ENCODE measurements at regions not wholly inside any gene's neighbourhood (a gene's known extent, or its start where the extent isn't known, plus 50 kb on each side); places are given as distances from the start of the nearest gene placed in this dataset.

DNA sequence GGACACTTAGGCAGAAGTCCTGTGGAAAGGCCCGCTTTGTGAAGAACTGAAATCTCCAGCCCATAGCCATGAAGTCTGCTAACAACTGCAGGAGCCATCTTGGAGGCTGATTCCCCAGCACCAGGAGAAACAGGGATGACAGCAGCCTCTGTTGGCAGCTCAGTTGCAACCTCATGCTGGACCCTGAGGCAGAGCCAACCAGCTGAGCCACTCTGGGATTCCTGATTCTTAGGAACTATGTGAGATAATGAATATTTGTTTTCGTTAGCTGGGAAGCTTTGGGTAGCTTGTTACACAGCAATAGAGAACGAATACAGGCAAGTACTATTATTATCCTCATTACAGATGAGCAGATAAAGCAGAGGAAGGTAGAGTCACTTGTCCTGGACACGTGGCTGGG lies 210.5 kb upstream of the ANKH start:
- no peak for DNase-seq (ENCODE audit: low spot score)
- TF ChIP-seq EZH2phosphoT487 (IDR thresholded peaks at IDR 0.05; ENCODE audit: low read depth, severe bottlenecking, unreplicated experiment) (no peak), EZH2 (IDR thresholded peaks at IDR 0.05; ENCODE audit: borderline replicate concordance) (no peak)
- TF ChIP-seq, protein P1, sequence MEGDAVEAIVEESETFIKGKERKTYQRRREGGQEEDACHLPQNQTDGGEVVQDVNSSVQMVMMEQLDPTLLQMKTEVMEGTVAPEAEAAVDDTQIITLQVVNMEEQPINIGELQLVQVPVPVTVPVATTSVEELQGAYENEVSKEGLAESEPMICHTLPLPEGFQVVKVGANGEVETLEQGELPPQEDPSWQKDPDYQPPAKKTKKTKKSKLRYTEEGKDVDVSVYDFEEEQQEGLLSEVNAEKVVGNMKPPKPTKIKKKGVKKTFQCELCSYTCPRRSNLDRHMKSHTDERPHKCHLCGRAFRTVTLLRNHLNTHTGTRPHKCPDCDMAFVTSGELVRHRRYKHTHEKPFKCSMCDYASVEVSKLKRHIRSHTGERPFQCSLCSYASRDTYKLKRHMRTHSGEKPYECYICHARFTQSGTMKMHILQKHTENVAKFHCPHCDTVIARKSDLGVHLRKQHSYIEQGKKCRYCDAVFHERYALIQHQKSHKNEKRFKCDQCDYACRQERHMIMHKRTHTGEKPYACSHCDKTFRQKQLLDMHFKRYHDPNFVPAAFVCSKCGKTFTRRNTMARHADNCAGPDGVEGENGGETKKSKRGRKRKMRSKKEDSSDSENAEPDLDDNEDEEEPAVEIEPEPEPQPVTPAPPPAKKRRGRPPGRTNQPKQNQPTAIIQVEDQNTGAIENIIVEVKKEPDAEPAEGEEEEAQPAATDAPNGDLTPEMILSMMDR (IDR thresholded peaks at IDR 0.05; ENCODE audit: poor library complexity), result no peak
- 66% methylated on average over 4 of the region's 4 CpGs for WGBS (ENCODE audit: low lambda C conversion rate, missing lambda C conversion rate)
- Histone ChIP-seq H3K9me3 (ENCODE audit: low read depth) (no peaks in the 10 kb centered on the region), H3K4me2 (no peak overlapping the region), H4K20me1 (ENCODE audit: insufficient read depth, poor library complexity, severe bottlenecking) (no peaks in the 10 kb centered on the region), H3K9me2 (replicated peaks; ENCODE audit: insufficient read depth) (no peaks in the 10 kb centered on the region), H3K79me2 (no peaks in the 10 kb centered on the region), H3K27me3 (no peaks in the 10 kb centered on the region), H3K27ac (no peak overlapping the region), H3K4me1 (ENCODE audit: insufficient read depth) (no peaks in the 10 kb centered on the region), H3K4me3 (no peak overlapping the region), H2AFZ (no peak overlapping the region), H3K36me3 (replicated peaks; ENCODE audit: insufficient read depth, low read depth) (no peaks in the 10 kb centered on the region)

DNA sequence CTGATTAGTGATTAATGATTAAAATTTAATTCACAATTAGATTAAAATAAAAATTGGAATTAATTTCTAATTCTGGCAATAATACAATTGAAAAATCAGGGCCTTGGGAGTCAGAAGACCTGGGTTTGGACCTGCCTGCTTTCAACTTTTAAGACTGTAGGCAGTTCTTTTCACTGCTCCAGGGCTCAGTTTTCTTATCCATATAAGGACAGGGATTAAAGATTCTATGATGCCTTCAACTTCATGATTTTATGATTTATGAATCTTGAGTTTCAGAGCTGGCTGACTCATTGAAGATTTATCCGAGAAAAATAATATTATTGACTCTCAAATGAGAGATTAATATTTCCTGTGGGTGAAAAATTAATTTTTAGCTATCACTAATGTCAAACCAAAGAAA lies 208.6 kb upstream of the ANKH start:
- H2AFZ ChIP-seq, result no peak overlapping the region
- no peak overlapping the region for H3K4me3 ChIP-seq
- H3K4me1 ChIP-seq (ENCODE audit: insufficient read depth), result no peaks in the 10 kb centered on the region
- no peaks in the 10 kb centered on the region for H4K20me1 ChIP-seq (ENCODE audit: insufficient read depth, poor library complexity, severe bottlenecking)
- WGBS (ENCODE audit: low lambda C conversion rate, missing lambda C conversion rate), result 73% methylated on average over 1 of the region's 1 CpG
- no peak overlapping the region for H3K27ac ChIP-seq
- TF ChIP-seq EZH2phosphoT487 (IDR thresholded peaks at IDR 0.05; ENCODE audit: low read depth, severe bottlenecking, unreplicated experiment) (no peak), EZH2 (IDR thresholded peaks at IDR 0.05; ENCODE audit: borderline replicate concordance) (no peak)
- TF ChIP-seq, protein P1 (IDR thresholded peaks at IDR 0.05; ENCODE audit: poor library complexity), result no peak
- H3K79me2 ChIP-seq, result no peaks in the 10 kb centered on the region
- no peak for DNase-seq (ENCODE audit: low spot score)
- H3K36me3 ChIP-seq (replicated peaks; ENCODE audit: insufficient read depth, low read depth), result no peaks in the 10 kb centered on the region
- H3K9me2 ChIP-seq (replicated peaks; ENCODE audit: insufficient read depth), result no peaks in the 10 kb centered on the region
- H3K4me2 ChIP-seq, result no peak overlapping the region
- H3K9me3 ChIP-seq (ENCODE audit: low read depth), result no peaks in the 10 kb centered on the region
- no peaks in the 10 kb centered on the region for H3K27me3 ChIP-seq

DNA sequence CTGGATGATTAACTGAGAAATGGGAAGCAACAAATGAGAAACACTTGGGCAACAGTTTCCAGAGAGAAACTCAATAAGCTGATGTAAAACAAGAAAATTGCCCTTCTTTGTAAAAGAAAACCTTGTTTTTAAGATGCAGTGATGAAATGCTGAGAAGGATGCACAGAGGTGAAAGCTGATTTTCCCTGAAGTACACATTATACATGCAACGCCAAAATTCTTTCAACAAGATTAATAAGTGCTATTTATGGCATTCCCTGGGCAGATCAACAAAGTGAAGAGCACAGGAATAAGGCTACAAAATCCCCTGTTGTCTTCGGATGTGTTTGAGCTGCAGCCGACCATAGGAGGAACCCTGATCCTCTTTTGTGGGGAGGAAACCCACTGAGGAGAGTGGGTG lies 208.0 kb upstream of the ANKH start:
- Histone ChIP-seq H3K9me3 (ENCODE audit: low read depth) (no peaks in the 10 kb centered on the region), H3K9me2 (replicated peaks; ENCODE audit: insufficient read depth) (no peaks in the 10 kb centered on the region), H3K79me2 (no peaks in the 10 kb centered on the region), H3K36me3 (replicated peaks; ENCODE audit: insufficient read depth, low read depth) (no peaks in the 10 kb centered on the region), H4K20me1 (ENCODE audit: insufficient read depth, poor library complexity, severe bottlenecking) (no peaks in the 10 kb centered on the region), H3K4me1 (ENCODE audit: insufficient read depth) (no peaks in the 10 kb centered on the region), H3K4me3 (no peak overlapping the region), H3K27me3 (no peaks in the 10 kb centered on the region), H3K27ac (no peak overlapping the region), H2AFZ (no peak overlapping the region), H3K4me2 (no peak overlapping the region)
- DNase-seq (ENCODE audit: low spot score), result no peak
- TF ChIP-seq, protein P1 (IDR thresholded peaks at IDR 0.05; ENCODE audit: poor library complexity), result no peak
- TF ChIP-seq EZH2phosphoT487 (IDR thresholded peaks at IDR 0.05; ENCODE audit: low read depth, severe bottlenecking, unreplicated experiment) (no peak), EZH2 (IDR thresholded peaks at IDR 0.05; ENCODE audit: borderline replicate concordance) (no peak)
- 91% methylated on average over 3 of the region's 3 CpGs for WGBS (ENCODE audit: low lambda C conversion rate, missing lambda C conversion rate)

DNA sequence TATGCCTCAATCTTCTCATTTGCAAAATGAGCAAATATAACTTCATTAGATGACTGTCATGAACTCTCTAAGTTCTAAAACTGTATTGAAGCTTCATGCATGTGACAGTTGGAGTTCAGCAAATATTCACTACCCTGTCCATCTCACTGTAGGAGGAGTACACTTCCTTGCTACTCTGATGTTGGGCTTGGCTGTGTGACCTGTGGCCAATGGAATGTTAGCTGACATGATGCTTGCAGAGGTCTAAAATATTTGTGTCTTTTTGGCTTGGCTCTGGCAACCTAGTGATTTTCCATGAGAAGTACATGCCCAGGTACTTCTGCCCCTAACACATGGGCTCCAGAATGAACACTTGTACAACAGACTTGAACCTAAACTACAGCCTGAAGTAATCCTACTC lies 203.1 kb upstream of the ANKH start:
- Histone ChIP-seq H2AFZ (no peak overlapping the region), H3K79me2 (no peaks in the 10 kb centered on the region), H3K36me3 (replicated peaks; ENCODE audit: insufficient read depth, low read depth) (no peaks in the 10 kb centered on the region), H3K4me2 (no peak overlapping the region), H3K4me1 (ENCODE audit: insufficient read depth) (no peaks in the 10 kb centered on the region), H3K9me3 (ENCODE audit: low read depth) (no peaks in the 10 kb centered on the region), H3K27ac (no peak overlapping the region), H3K4me3 (no peak overlapping the region), H3K27me3 (no peaks in the 10 kb centered on the region), H4K20me1 (ENCODE audit: insufficient read depth, poor library complexity, severe bottlenecking) (no peaks in the 10 kb centered on the region), H3K9me2 (replicated peaks; ENCODE audit: insufficient read depth) (no peaks in the 10 kb centered on the region)
- TF ChIP-seq EZH2phosphoT487 (IDR thresholded peaks at IDR 0.05; ENCODE audit: low read depth, severe bottlenecking, unreplicated experiment) (no peak), EZH2 (IDR thresholded peaks at IDR 0.05; ENCODE audit: borderline replicate concordance) (no peak)
- TF ChIP-seq, protein P1 (IDR thresholded peaks at IDR 0.05; ENCODE audit: poor library complexity), result no peak
- no peak for DNase-seq (ENCODE audit: low spot score)
